ENCODE measurements at regions not wholly inside any gene's neighbourhood (a gene's known extent, or its start where the extent isn't known, plus 50 kb on each side); places are given as distances from the start of the nearest gene placed in this dataset.

DNA sequence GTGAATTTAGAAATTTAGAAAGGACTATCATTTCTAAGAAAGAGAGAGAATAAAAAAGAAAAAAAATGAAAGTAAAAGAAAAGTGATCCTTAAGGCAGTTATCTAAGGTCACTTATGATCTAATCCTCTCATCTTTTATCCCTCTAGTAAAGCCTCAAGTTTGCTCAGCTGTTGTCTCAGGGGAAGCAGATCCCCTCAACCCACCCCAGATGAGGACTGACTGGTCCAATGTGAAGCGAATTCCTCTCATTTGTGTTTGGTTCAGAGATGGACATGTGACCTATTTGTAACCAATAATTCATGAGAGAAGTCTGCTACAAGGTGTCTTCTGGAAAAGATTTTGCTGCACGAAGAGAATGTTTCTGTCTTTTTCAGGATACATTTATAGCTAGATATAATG, 1591.3 kb downstream of the ADGRL3 start:
- FAIRE-seq (no peak), DNase-seq (ENCODE audit: low read depth, low spot score) (no peak)
- no peak overlapping the region for H3K9ac ChIP-seq (ENCODE audit: control insufficient read depth, extremely low read depth, insufficient read depth, low read length)
- no peak overlapping the region for H2AFZ ChIP-seq (ENCODE audit: control insufficient read depth, low read length)
- H3K9me3 ChIP-seq (ENCODE audit: control insufficient read depth, low read depth, low read length), result no peaks in the 10 kb centered on the region
- H3K79me2 ChIP-seq (ENCODE audit: control insufficient read depth, insufficient read depth, low read length), result no peaks in the 10 kb centered on the region
- no peaks in the 10 kb centered on the region for H3K27me3 ChIP-seq (ENCODE audit: control insufficient read depth, extremely low read depth, insufficient read depth, low read length)
- no peaks in the 10 kb centered on the region for H4K20me1 ChIP-seq (ENCODE audit: control insufficient read depth, extremely low read depth, insufficient read depth, low read length)
- TF ChIP-seq, protein P1, sequence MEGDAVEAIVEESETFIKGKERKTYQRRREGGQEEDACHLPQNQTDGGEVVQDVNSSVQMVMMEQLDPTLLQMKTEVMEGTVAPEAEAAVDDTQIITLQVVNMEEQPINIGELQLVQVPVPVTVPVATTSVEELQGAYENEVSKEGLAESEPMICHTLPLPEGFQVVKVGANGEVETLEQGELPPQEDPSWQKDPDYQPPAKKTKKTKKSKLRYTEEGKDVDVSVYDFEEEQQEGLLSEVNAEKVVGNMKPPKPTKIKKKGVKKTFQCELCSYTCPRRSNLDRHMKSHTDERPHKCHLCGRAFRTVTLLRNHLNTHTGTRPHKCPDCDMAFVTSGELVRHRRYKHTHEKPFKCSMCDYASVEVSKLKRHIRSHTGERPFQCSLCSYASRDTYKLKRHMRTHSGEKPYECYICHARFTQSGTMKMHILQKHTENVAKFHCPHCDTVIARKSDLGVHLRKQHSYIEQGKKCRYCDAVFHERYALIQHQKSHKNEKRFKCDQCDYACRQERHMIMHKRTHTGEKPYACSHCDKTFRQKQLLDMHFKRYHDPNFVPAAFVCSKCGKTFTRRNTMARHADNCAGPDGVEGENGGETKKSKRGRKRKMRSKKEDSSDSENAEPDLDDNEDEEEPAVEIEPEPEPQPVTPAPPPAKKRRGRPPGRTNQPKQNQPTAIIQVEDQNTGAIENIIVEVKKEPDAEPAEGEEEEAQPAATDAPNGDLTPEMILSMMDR (optimal IDR thresholded peaks at IDR 0.05 in 1 of 3, IDR thresholded peaks at IDR 0.05 in 1 of 3, conservative IDR thresholded peaks at IDR 0.05 in 1 of 3; ENCODE audit: extremely low read depth in 1 of 3, insufficient read depth in 2 of 3, low read length in 3 of 3), result no peak
- TF ChIP-seq EZH2 (IDR thresholded peaks at IDR 0.05; ENCODE audit: low read length), result no peak
- H3K27ac ChIP-seq (ENCODE audit: control insufficient read depth, insufficient read depth, low read length), result no peak overlapping the region
- H3K4me3 ChIP-seq (ENCODE audit: control insufficient read depth in 2 of 3, extremely low read depth in 1 of 3, insufficient read depth in 2 of 3, low read depth in 1 of 3, low read length in 3 of 3), result no peak overlapping the region
- H3K9me1 ChIP-seq (ENCODE audit: control insufficient read depth, extremely low read depth, insufficient read depth, low read length), result no peaks in the 10 kb centered on the region
- no peaks in the 10 kb centered on the region for H3K36me3 ChIP-seq (ENCODE audit: control insufficient read depth in 2 of 2, extremely low read depth in 1 of 2, insufficient read depth in 2 of 2, low read length in 2 of 2)
- no peak overlapping the region for H3K4me2 ChIP-seq (ENCODE audit: control insufficient read depth, extremely low read depth, insufficient read depth, low read depth, low read length)
- dilution Hi-C loops (cut with MboI; ENCODE audit: extremely low pct_ligation_motif_present, low sequenced_read_pairs), result no loop called here
- H3K4me1 ChIP-seq (ENCODE audit: control insufficient read depth, extremely low read depth, insufficient read depth, low read length), result no peaks in the 10 kb centered on the region

DNA sequence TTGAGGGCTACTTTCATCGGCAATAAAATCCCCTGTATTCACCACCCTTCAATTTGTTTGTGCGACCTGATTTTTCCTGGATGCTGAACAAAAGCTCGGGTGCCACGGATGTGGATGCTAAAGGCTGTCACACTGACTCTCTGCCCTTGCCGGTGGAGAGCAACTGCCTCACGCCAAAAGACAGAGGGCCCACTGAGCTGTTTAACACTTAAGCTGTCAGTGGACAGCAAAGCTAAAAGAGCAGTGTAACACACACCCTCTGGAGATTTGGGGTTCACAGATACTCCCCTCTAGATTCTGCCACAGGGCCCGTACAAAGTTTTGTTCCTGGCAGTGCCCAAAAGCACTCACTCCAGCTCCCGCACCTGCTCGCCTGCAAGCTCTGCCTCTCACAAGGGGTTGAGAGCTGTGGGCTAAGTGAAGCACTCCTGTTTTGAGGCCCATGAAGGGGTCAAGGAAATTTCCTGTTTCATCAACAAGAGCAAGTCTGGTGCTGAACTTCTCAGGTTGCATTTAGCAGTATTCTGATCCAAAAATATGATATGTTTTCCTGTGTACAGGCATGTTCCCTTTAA, 1571.9 kb downstream of the ADGRL3 start:
- dilution Hi-C loops (cut with MboI; ENCODE audit: extremely low pct_ligation_motif_present, low sequenced_read_pairs), result no loop called here
- FAIRE-seq, result no peak
- no peaks in the 10 kb centered on the region for H3K9me1 ChIP-seq (ENCODE audit: control insufficient read depth, extremely low read depth, insufficient read depth, low read length)

More for the DNA sequence above, 1571.9 kb downstream of the ADGRL3 start:
- Histone ChIP-seq H4K20me1 (ENCODE audit: control insufficient read depth, extremely low read depth, insufficient read depth, low read length) (no peaks in the 10 kb centered on the region), H3K9me3 (ENCODE audit: control insufficient read depth, low read depth, low read length) (no peaks in the 10 kb centered on the region), H3K4me1 (ENCODE audit: control insufficient read depth, extremely low read depth, insufficient read depth, low read length) (no peaks in the 10 kb centered on the region), H3K4me3 (ENCODE audit: control insufficient read depth in 2 of 3, extremely low read depth in 1 of 3, insufficient read depth in 2 of 3, low read depth in 1 of 3, low read length in 3 of 3) (no peak overlapping the region), H3K4me2 (ENCODE audit: control insufficient read depth, extremely low read depth, insufficient read depth, low read depth, low read length) (no peak overlapping the region), H3K27me3 (ENCODE audit: control insufficient read depth, extremely low read depth, insufficient read depth, low read length) (no peaks in the 10 kb centered on the region), H2AFZ (ENCODE audit: control insufficient read depth, low read length) (no peak overlapping the region), H3K27ac (ENCODE audit: control insufficient read depth, insufficient read depth, low read length) (no peak overlapping the region), H3K36me3 (ENCODE audit: control insufficient read depth in 2 of 2, extremely low read depth in 1 of 2, insufficient read depth in 2 of 2, low read length in 2 of 2) (no peaks in the 10 kb centered on the region), H3K79me2 (ENCODE audit: control insufficient read depth, insufficient read depth, low read length) (no peaks in the 10 kb centered on the region), H3K9ac (ENCODE audit: control insufficient read depth, extremely low read depth, insufficient read depth, low read length) (no peak overlapping the region)
- DNase-seq (ENCODE audit: low read depth, low spot score), result no peak
- TF ChIP-seq, protein P1 (optimal IDR thresholded peaks at IDR 0.05 in 1 of 3, IDR thresholded peaks at IDR 0.05 in 1 of 3, conservative IDR thresholded peaks at IDR 0.05 in 1 of 3; ENCODE audit: extremely low read depth in 1 of 3, insufficient read depth in 2 of 3, low read length in 3 of 3), result no peak
- TF ChIP-seq EZH2 (IDR thresholded peaks at IDR 0.05; ENCODE audit: low read length), result no peak

All from keratinocyte (primary cell).